ENCODE measurements at regions not wholly inside any gene's neighbourhood (a gene's known extent, or its start where the extent isn't known, plus 50 kb on each side); places are given as distances from the start of the nearest gene placed in this dataset.
"Not testable (repeated sequence)": the region's sequence is repeated elsewhere in the genome, so short reads cannot be mapped to it uniquely, and the experiment has no call there.

- no peaks in the 10 kb centered on the region for H3K27me3 ChIP-seq
- no peaks in the 10 kb centered on the region for H4K20me1 ChIP-seq
- no peak overlapping the region for H3K27ac ChIP-seq
- peaks cover 18 to 29% (median 23%) of the 10 kb centered on the region in 11 experiments for H3K9me3 ChIP-seq (replicated peaks in 1 of 11)
- H3K36me3 ChIP-seq, result no peaks in the 10 kb centered on the region
- no peak overlapping the region for H3K4me3 ChIP-seq
- no peak overlapping the region for H3K9ac ChIP-seq
- no peak for TF ChIP-seq Cebpa-rat (IDR thresholded peaks at IDR 0.05)
- peaks cover 0 to 36% (median 11%) of the 10 kb centered on the region in 10 experiments; a peak in 11 of 20 replicates for H3K4me1 ChIP-seq
- 0 out of 22 replicates have a peak overlapping the region, but pooled peaks of 2 of the 11 experiments have one; percentile 0 to 6 for H3K4me2 ChIP-seq
Observed at GRCh38 chr15:24076090-24076784, 389.1 kb upstream of the NDN start.

- Histone ChIP-seq H3K36me3 (no peaks in the 10 kb centered on the region), H3K4me2 (no peak overlapping the region), H3K4me1 (peaks cover 0 to 36% (median 12%) of the 10 kb centered on the region in 10 experiments; a peak in 11 of 20 replicates), H3K27ac (no peak overlapping the region), H4K20me1 (no peaks in the 10 kb centered on the region), H3K9ac (no peak overlapping the region), H3K9me3 (replicated peaks in 1 of 11) (peaks cover 18 to 34% (median 23%) of the 10 kb centered on the region in 11 experiments), H3K4me3 (0 out of 20 replicates have a peak overlapping the region, but pooled peaks of 1 of the 10 experiments have one; percentile 11), H3K27me3 (no peaks in the 10 kb centered on the region)
- TF ChIP-seq Cebpa-rat (IDR thresholded peaks at IDR 0.05), result no peak
Observed at GRCh38 chr15:24078310-24079029, 391.4 kb upstream of the NDN start.

DNA sequence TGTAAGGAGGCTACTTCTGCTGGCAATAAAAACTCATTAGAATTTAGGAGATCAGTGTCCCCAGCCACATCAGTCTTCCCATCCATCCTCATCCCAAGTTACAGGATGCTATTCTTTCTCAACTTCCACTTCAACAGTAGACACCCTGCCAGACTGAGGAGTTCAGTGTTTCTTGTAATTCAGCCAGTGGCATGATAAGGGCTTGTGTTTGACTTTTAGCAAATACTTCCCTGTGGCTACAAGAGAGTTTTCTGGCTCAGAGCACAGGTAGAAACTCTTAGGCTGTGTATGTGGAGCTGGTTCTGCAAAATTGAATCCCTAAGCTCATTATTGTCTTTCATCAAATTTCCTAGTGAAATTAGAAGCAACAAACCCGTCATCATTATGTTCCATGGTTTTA is 401.8 kb upstream of the NDN start:
- not testable (repeated sequence) for H3K4me1 ChIP-seq, H3K4me2 ChIP-seq, H4K20me1 ChIP-seq, H3K36me3 ChIP-seq, H3K27ac ChIP-seq, H3K27me3 ChIP-seq, H3K4me3 ChIP-seq, H3K9ac ChIP-seq
- peaks cover 31 to 56% (median 44%) of the 10 kb centered on the region in 11 experiments for H3K9me3 ChIP-seq (replicated peaks in 1 of 11)

DNA sequence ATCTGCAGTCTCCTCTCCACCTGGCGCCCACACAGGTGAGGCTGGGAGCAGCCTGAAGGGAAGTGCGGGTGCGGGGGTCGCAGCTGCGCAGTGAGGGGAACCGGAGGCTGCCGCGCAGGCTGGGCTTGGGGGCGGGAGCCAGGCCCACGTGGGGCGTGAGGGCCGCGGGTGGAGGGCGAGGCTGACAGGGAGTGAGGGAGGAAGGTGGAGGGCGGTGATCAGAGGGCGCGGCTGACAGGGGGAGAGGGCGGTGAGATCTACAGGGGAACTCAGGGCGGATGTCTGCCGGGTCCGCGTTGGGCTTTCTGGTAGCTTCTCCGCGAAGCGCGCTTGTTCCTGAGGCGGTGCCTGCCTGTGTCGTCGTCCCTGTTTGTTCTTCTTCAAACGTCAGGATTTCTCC is 414.4 kb upstream of the NDN start:
- H3K27me3 ChIP-seq; H3K9ac ChIP-seq; H3K9me3 ChIP-seq (replicated peaks in 1 of 11); H4K20me1 ChIP-seq; H3K36me3 ChIP-seq; H3K27ac ChIP-seq; H3K4me3 ChIP-seq; H3K4me2 ChIP-seq; H3K4me1 ChIP-seq: not testable (repeated sequence)

- not testable (repeated sequence) for H3K9ac ChIP-seq; H4K20me1 ChIP-seq; H3K4me1 ChIP-seq; H3K36me3 ChIP-seq; H3K9me3 ChIP-seq (replicated peaks in 1 of 11); H3K4me3 ChIP-seq; H3K27me3 ChIP-seq; H3K27ac ChIP-seq; H3K4me2 ChIP-seq
Observed at GRCh38 chr15:24107524-24107923, 420.4 kb upstream of the NDN start.

GRCh38 chr15:24107948-24108347 is 420.8 kb upstream of the NDN start:
- not testable (repeated sequence) for H3K27ac ChIP-seq; H3K36me3 ChIP-seq; H4K20me1 ChIP-seq; H3K9ac ChIP-seq; H3K9me3 ChIP-seq (replicated peaks in 1 of 11); H3K4me3 ChIP-seq; H3K27me3 ChIP-seq; H3K4me2 ChIP-seq; H3K4me1 ChIP-seq

GRCh38 chr15:24108349-24108748 is 421.2 kb upstream of the NDN start:
- not testable (repeated sequence) for H3K27ac ChIP-seq; H3K4me1 ChIP-seq; H3K36me3 ChIP-seq; H3K9ac ChIP-seq; H3K27me3 ChIP-seq; H3K9me3 ChIP-seq (replicated peaks in 1 of 11); H3K4me2 ChIP-seq; H4K20me1 ChIP-seq; H3K4me3 ChIP-seq

DNA sequence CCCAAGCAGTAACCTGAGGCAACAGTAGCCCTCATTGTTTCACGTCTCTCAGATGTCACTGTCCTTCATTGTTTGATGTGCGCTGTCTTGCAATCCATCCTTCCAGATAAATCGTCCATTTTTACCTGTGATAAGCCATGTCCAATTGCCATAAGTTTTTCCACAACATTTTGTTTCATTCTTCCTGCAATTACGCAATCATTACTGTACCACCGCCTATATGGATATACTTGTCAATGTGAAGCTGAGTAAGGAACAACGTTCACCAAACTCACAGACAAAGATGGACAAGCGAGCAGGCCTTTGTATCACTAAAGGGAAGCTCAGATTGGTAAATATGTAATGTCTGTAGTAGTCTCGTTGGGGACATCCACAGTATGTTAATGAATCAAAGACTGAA is 452.5 kb upstream of the NDN start:
- not testable (repeated sequence) for H3K9ac ChIP-seq, H4K20me1 ChIP-seq, H3K27me3 ChIP-seq

DNA sequence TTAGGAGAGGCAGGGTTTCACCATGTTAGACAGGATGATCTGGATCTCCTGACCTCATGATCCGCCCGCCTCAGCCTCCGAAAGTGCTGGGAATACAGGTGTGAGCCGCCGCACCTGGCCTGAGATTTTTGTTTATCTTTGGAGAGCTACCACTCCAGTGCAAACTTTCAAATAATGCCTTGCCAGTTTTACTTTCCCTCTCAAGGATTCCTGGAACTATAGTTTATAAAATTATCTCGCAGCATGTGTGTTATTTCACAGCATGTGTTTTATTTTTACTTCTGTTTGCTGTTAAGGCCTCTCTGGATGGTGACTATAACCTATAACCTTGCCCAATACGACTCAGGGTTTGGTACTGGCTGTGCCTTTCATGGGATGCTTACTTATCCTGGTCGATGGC is 458.0 kb upstream of the NDN start:
- not testable (repeated sequence) for H3K4me1 ChIP-seq; H3K36me3 ChIP-seq; H3K9ac ChIP-seq; H4K20me1 ChIP-seq; H3K9me3 ChIP-seq (replicated peaks in 1 of 11); H3K27me3 ChIP-seq; H3K4me3 ChIP-seq; H3K27ac ChIP-seq; H3K4me2 ChIP-seq

More for the DNA sequence above, 452.5 kb upstream of the NDN start:
- H3K9me3 ChIP-seq (replicated peaks in 1 of 11); H3K27ac ChIP-seq; H3K4me1 ChIP-seq; H3K4me2 ChIP-seq; H3K36me3 ChIP-seq; H3K4me3 ChIP-seq: not testable (repeated sequence)
- TF ChIP-seq Cebpa-rat (IDR thresholded peaks at IDR 0.05), result peak in 5 of 11 experiments; percentile 32 to 77 (median 57); a peak in 5 of 22 replicates

- no peak overlapping the region for H3K27ac ChIP-seq
- H3K4me2 ChIP-seq, result no peak overlapping the region
- H3K4me1 ChIP-seq, result no peaks in the 10 kb centered on the region
- H3K4me3 ChIP-seq, result no peak overlapping the region
- no peak for TF ChIP-seq Cebpa-rat (IDR thresholded peaks at IDR 0.05)
- no peaks in the 10 kb centered on the region for H3K9me3 ChIP-seq (replicated peaks in 1 of 11)
- no peaks in the 10 kb centered on the region for H3K36me3 ChIP-seq
- H4K20me1 ChIP-seq, result no peaks in the 10 kb centered on the region
- no peak overlapping the region for H3K9ac ChIP-seq
- H3K27me3 ChIP-seq, result no peaks in the 10 kb centered on the region
Observed at GRCh38 chr15:24146251-24146650, 459.1 kb upstream of the NDN start.
